Left lobe of liver (tissue), 2 donors: ENCODE measurements at regions not wholly inside any gene's neighbourhood (a gene's known extent, or its start where the extent isn't known, plus 50 kb on each side); places are given as distances from the start of the nearest gene placed in this dataset.
"Not testable (repeated sequence)": the region's sequence is repeated elsewhere in the genome, so short reads cannot be mapped to it uniquely, and the experiment has no call there.

Experiments used
- ATAC-seq: fragments of 200-7000 bp; cut with Tn5 transposase; one replicate; pipeline ENCODE4 v1.9.1; 2020; ENCODE audit warnings: mild to moderate bottlenecking, moderate library complexity
- DNase-seq: peaks from one replicate; pipeline ENCODE4 v3.0.0-alpha.2; 2020; ENCODE audit warnings: low spot score
- donor health status: DM: no; HTN: no; CAD: no; lungs with moderate emphysema.
- donor health status: DM: no; HTN: yes; CAD: no.

DNA sequence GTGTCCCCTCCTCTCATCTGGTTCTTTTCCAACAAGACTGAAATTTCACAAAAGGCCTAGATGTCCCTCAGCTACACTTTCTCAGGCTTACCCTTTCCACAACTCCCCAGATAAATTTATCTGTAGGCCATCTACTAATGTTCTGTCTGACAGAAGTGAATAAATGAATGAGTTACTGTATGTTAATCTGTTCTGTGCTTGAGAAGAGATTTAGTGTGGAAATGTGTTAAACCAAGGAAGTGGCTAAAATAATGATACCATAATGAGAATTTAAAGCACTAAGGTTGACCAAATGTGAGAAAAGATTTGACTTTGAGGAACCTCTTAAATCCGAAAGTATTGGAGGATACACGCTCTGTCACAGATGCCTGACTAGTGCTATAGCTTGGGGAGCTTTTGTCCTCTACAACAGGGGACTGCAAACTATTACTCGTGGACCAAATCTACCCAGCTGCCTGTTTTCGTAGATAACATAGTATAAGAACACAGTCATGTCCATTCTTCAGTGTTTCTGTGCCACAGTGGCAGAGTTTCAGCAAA lies 74.8 kb upstream of the P2RY1 start:
- ATAC-seq (no peak), DNase-seq (no peak)

- ATAC-seq = no peak
- DNase-seq = no peak
These were observed 74.3 kb upstream of the P2RY1 start for GRCh38 chr3:152760591-152760990.

DNA sequence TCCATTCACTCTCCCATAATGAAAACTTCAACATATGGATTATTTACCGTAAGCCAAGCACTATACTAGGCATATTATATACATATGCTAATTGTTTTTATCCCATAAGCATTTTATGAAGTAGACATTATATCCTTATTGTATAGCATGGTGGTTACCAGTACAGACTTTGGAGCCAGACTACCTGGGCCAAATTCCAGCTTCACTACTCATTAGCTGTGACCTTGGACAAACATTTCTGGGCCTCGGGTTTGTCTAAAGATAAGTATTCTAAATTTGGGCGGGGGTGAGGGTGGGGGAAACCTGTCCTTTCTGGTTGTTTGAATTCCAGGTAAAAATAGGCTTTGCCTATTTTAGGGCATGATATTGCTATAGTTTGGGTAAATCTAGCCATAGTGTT lies 66.5 kb upstream of the P2RY1 start:
- ATAC-seq = no peak
- no peak for DNase-seq

DNA sequence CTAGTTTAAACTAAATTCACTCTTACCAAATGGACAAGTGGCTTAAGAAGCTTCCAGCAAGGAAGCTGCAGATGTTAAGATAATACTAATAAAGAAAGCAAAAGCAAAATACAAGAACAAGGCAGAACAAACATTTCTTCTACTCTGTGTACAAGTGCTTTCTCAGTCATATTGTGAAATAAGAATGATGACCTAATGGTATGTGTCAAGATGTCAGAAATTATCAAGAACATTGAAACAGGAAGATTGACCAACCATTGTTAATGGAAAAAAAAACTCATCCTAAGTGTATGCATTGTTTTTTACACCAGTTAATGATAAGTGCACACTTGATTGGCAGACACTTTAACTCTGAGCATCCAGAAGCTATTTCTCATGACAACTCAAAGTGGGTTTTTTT lies 65.4 kb upstream of the P2RY1 start:
- DNase-seq (no peak), ATAC-seq (no peak)

DNA sequence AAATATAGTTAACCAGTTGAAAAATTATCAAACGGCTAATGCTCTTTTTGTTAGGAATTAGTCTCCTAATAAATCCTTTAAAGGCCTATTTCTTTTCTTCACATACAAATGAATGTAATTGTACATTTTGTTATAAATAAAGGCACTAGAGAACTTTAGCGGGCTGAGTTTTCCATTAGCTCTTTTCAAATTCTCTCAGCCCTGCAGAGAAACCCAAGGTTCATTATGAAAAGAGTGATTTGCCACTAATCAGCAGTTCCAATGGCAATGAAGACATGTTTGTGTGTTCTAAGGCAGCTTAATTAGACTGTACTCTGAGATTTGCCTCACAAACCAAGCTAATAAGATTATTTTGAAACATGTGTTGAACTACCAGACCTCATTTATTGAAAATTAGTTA lies 64.6 kb upstream of the P2RY1 start:
- DNase-seq (no peak), ATAC-seq (no peak)

- no peak for ATAC-seq
- no peak for DNase-seq
These were observed 63.8 kb upstream of the P2RY1 start for GRCh38 chr3:152771120-152771519.

DNA sequence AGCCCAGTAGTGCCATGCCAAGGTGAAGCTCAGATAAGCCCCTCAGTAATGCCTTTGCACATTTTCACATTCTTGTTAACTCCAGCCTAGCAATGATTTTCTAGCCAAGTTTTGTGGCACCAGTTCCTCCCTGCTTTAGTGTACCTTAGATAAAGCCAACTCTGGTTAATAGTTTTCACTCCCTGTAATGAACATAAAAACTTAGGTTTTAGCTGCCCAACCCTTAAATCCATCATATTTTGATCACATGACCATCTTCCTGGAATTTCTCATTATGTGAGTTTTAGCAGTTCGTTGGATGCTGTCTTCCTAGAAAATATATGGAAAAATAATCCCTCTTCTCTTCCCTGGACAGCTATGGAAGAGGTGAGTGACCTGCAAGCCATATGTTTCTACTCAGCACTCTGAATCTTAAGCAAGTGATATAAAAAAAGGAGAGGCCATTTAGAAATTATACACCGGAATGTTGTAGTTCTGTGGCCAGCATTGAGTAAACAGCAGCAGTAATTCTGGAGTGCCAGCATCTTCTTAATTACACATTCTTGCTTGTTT lies 62.2 kb upstream of the P2RY1 start:
- ATAC-seq = no peak
- no peak for DNase-seq

- ATAC-seq (no peak), DNase-seq (no peak)
These were observed 61.3 kb upstream of the P2RY1 start for GRCh38 chr3:152773633-152774032.

GRCh38 chr3:152774230-152774629 lies 60.7 kb upstream of the P2RY1 start:
- not testable (repeated sequence) for DNase-seq, ATAC-seq

- DNase-seq (no peak), ATAC-seq (no peak)
These were observed 56.9 kb upstream of the P2RY1 start for GRCh38 chr3:152778022-152778421.

DNA sequence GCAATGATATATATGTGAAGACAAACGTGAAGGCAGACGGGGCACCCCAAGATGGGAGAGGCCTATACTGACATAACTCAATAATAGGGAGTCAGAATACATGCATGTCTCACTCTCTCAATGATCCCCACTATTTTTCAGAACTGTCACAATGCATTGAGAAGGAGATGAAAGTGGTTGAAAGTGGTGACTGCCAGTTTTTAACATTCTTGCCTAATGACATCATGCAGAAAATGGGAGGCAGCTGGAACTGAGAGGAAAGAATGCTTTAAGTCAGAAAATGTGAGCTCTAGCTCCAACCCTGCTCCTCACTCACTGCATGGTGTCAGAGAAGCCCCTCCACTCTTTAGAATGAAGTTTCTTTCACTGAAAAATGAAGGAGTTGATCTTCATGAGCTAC lies 55.3 kb upstream of the P2RY1 start:
- no peak for DNase-seq
- ATAC-seq = no peak

GRCh38 chr3:152780553-152780952 lies 54.4 kb upstream of the P2RY1 start:
- ATAC-seq (no peak), DNase-seq (no peak)

GRCh38 chr3:152785051-152785450 lies 49.9 kb upstream of the P2RY1 start:
- DNase-seq (no peak), ATAC-seq (no peak)
